Progenitor cell of endocrine pancreas (in vitro differentiated cells): ENCODE measurements at regions not wholly inside any gene's neighbourhood (a gene's known extent, or its start where the extent isn't known, plus 50 kb on each side); places are given as distances from the start of the nearest gene placed in this dataset.

Source experiments
- DNase-seq: peaks from one replicate; pipeline ENCODE4 v3.0.0; 2021; ENCODE audit warnings: low spot score; ENCODE audit not compliant: unreplicated experiment
- H3K27ac Mint-ChIP-seq: 2 replicates; pipeline ENCODE4 v1.8.0; 2021; ENCODE audit warnings: mild to moderate bottlenecking, moderate library complexity, mixed read lengths
- H3K27me3 Mint-ChIP-seq: 2 replicates; pipeline ENCODE4 v1.8.0; 2021; ENCODE audit warnings: mixed read lengths
- H3K36me3 Mint-ChIP-seq: 2 replicates; pipeline ENCODE4 v1.8.0; 2022; ENCODE audit warnings: mixed read lengths; ENCODE audit not compliant: insufficient read depth
- H3K4me1 Mint-ChIP-seq: 2 replicates; pipeline ENCODE4 v1.8.0; 2021; ENCODE audit warnings: low read depth, mixed read lengths
- H3K4me3 Mint-ChIP-seq: 2 replicates; pipeline ENCODE4 v1.8.0; 2021; ENCODE audit warnings: low read depth, mild to moderate bottlenecking, moderate library complexity, mixed read lengths
- H3K9me3 Mint-ChIP-seq: 2 replicates; pipeline ENCODE4 v1.8.0; 2021; ENCODE audit warnings: low read depth, mixed read lengths
- CTCF ChIP-seq: fragments of 200-600 bp; sonication (generic); IDR thresholded peaks from one replicate; pipeline ENCODE4 v1.5.0; 2021; ENCODE audit warnings: antibody characterized with exemption, mild to moderate bottlenecking; ENCODE audit not compliant: unreplicated experiment

- Mint-ChIP-seq H3K4me1 (peaks cover 3% of the 10 kb centered on the region), H3K36me3 (no peaks in the 10 kb centered on the region), H3K27ac (no peak overlapping the region), H3K9me3 (peaks cover 3% of the 10 kb centered on the region), H3K27me3 (no peaks in the 10 kb centered on the region), H3K4me3 (no peak overlapping the region)
- DNase-seq, result no peak
- no peak for TF ChIP-seq CTCF
These were observed 231.7 kb upstream of the USP15 start for GRCh38 chr12:62028536-62028935.

- TF ChIP-seq CTCF, result no peak
- Mint-ChIP-seq H3K27me3 (no peaks in the 10 kb centered on the region), H3K27ac (no peak overlapping the region), H3K9me3 (no peaks in the 10 kb centered on the region), H3K4me3 (no peak overlapping the region), H3K4me1 (peaks cover 3% of the 10 kb centered on the region), H3K36me3 (no peaks in the 10 kb centered on the region)
- DNase-seq, result no peak
These were observed 227.3 kb upstream of the USP15 start for GRCh38 chr12:62032870-62033269.

GRCh38 chr12:62044450-62045135 lies 215.6 kb upstream of the USP15 start:
- no peaks in the 10 kb centered on the region for H3K27me3 Mint-ChIP-seq
- H3K9me3 Mint-ChIP-seq, result peaks cover 6% of the 10 kb centered on the region
- peaks cover 8% of the 10 kb centered on the region for H3K4me1 Mint-ChIP-seq
- H3K36me3 Mint-ChIP-seq, result no peaks in the 10 kb centered on the region
- TF ChIP-seq CTCF, result no peak
- no peak overlapping the region for H3K4me3 Mint-ChIP-seq
- no peak overlapping the region for H3K27ac Mint-ChIP-seq
- no peak for DNase-seq

GRCh38 chr12:62045211-62045610 lies 215.0 kb upstream of the USP15 start:
- no peak for TF ChIP-seq CTCF
- no peak overlapping the region for H3K27ac Mint-ChIP-seq
- no peaks in the 10 kb centered on the region for H3K36me3 Mint-ChIP-seq
- no peaks in the 10 kb centered on the region for H3K27me3 Mint-ChIP-seq
- no peak overlapping the region for H3K4me3 Mint-ChIP-seq
- H3K4me1 Mint-ChIP-seq, result peaks cover 8% of the 10 kb centered on the region
- no peak for DNase-seq
- peaks cover 4% of the 10 kb centered on the region for H3K9me3 Mint-ChIP-seq

- no peaks in the 10 kb centered on the region for H3K27me3 Mint-ChIP-seq
- H3K9me3 Mint-ChIP-seq, result no peaks in the 10 kb centered on the region
- peaks cover under 1% of the 10 kb centered on the region for H3K4me1 Mint-ChIP-seq
- H3K36me3 Mint-ChIP-seq, result no peaks in the 10 kb centered on the region
- H3K27ac Mint-ChIP-seq, result no peak overlapping the region
- DNase-seq, result no peak
- TF ChIP-seq CTCF, result no peak
- H3K4me3 Mint-ChIP-seq, result no peak overlapping the region
These were observed 209.4 kb upstream of the USP15 start for GRCh38 chr12:62050785-62051184.
